ENCODE measurements at regions not wholly inside any gene's neighbourhood (a gene's known extent, or its start where the extent isn't known, plus 50 kb on each side); places are given as distances from the start of the nearest gene placed in this dataset.

DNA sequence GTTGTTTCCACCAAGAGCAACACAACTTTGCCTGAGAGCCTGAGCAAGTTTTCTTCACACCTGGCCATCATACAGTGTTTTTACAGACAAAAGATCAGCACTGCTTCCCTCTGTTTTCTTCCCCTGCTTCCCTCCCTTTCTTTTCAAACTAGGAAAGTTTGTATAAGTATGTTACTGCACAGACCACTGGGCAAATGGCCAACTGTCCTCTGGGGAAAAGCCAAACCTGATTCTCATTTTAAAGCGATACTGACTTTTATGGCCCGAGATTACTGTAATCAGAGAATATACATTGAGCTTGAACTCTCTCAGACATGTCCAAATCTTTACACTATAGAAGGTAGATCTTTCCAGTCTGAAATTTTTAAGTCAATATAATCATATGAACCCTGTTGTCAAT, 415.0 kb downstream of the NFIB start:
- TF ChIP-seq, protein P1, sequence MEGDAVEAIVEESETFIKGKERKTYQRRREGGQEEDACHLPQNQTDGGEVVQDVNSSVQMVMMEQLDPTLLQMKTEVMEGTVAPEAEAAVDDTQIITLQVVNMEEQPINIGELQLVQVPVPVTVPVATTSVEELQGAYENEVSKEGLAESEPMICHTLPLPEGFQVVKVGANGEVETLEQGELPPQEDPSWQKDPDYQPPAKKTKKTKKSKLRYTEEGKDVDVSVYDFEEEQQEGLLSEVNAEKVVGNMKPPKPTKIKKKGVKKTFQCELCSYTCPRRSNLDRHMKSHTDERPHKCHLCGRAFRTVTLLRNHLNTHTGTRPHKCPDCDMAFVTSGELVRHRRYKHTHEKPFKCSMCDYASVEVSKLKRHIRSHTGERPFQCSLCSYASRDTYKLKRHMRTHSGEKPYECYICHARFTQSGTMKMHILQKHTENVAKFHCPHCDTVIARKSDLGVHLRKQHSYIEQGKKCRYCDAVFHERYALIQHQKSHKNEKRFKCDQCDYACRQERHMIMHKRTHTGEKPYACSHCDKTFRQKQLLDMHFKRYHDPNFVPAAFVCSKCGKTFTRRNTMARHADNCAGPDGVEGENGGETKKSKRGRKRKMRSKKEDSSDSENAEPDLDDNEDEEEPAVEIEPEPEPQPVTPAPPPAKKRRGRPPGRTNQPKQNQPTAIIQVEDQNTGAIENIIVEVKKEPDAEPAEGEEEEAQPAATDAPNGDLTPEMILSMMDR (IDR thresholded peaks at IDR 0.05) = no peak
- TF ChIP-seq POLR2AphosphoS5 (IDR thresholded peaks at IDR 0.05) (no peak), POLR2A (IDR thresholded peaks at IDR 0.05) (no peak), EP300 (IDR thresholded peaks at IDR 0.05) (no peak)

Data from gastroesophageal sphincter (tissue), 3 donors.